ENCODE measurements at regions not wholly inside any gene's neighbourhood (a gene's known extent, or its start where the extent isn't known, plus 50 kb on each side); places are given as distances from the start of the nearest gene placed in this dataset.

DNA sequence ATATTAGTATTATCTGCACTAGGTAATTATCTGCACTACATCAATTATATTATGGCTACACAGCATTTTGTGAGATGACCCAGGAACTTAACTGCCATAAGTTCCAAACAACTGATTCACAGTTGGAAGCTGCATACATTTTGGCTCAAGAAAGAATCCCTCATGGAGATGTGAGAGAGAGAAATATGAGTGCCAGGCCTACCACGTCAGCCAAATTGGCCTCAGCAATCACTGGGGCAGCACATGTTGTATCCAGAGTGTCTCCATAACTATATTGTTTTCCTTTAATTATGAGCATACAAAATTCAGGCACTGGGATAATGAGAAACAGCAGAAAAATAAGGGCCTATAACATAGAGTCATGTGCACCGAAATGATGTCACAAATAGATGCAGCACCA, 174.2 kb upstream of the DMD start:
- H3K4me3 ChIP-seq (ENCODE audit: low read depth, low read length): no peak overlapping the region
- TF ChIP-seq, protein P1, sequence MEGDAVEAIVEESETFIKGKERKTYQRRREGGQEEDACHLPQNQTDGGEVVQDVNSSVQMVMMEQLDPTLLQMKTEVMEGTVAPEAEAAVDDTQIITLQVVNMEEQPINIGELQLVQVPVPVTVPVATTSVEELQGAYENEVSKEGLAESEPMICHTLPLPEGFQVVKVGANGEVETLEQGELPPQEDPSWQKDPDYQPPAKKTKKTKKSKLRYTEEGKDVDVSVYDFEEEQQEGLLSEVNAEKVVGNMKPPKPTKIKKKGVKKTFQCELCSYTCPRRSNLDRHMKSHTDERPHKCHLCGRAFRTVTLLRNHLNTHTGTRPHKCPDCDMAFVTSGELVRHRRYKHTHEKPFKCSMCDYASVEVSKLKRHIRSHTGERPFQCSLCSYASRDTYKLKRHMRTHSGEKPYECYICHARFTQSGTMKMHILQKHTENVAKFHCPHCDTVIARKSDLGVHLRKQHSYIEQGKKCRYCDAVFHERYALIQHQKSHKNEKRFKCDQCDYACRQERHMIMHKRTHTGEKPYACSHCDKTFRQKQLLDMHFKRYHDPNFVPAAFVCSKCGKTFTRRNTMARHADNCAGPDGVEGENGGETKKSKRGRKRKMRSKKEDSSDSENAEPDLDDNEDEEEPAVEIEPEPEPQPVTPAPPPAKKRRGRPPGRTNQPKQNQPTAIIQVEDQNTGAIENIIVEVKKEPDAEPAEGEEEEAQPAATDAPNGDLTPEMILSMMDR (conservative IDR thresholded peaks at IDR 0.05; ENCODE audit: low read depth, low read length): no peak
- DNase-seq (ENCODE audit: low read depth): no peak

- no peak for DNase-seq (ENCODE audit: low read depth)
- no peak overlapping the region for H3K4me3 ChIP-seq (ENCODE audit: low read depth, low read length)
- TF ChIP-seq, protein P1 (conservative IDR thresholded peaks at IDR 0.05; ENCODE audit: low read depth, low read length): no peak
These were observed 168.5 kb upstream of the DMD start for GRCh38 chrX:33379839-33380238.

GRCh38 chrX:33357606-33358005, 146.3 kb upstream of the DMD start:
- TF ChIP-seq, protein P1 (conservative IDR thresholded peaks at IDR 0.05; ENCODE audit: low read depth, low read length): no peak
- H3K4me3 ChIP-seq (ENCODE audit: low read depth, low read length): no peak overlapping the region
- no peak for DNase-seq (ENCODE audit: low read depth)

DNA sequence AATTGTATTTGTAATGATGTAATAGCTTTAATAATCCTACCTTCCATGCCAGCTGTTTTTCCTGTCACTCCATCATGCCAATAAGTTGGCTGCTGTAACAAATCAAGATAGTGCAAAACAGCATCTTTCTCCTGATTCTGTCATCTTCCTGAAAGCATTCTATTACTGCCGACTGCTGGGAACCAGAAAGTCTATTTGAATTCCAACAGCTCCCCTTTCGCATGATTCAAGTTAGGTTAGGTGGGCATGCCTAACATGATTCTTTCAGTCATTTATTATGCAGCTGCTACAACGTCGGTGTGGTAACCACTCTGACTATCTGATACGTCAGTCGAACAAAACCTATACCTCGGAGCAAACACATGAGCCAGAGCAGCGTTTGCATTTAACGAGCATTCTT, 127.9 kb upstream of the DMD start:
- TF ChIP-seq, protein P1 (conservative IDR thresholded peaks at IDR 0.05; ENCODE audit: low read depth, low read length): no peak
- H3K4me3 ChIP-seq (ENCODE audit: low read depth, low read length): no peak overlapping the region
- DNase-seq (ENCODE audit: low read depth): no peak

DNA sequence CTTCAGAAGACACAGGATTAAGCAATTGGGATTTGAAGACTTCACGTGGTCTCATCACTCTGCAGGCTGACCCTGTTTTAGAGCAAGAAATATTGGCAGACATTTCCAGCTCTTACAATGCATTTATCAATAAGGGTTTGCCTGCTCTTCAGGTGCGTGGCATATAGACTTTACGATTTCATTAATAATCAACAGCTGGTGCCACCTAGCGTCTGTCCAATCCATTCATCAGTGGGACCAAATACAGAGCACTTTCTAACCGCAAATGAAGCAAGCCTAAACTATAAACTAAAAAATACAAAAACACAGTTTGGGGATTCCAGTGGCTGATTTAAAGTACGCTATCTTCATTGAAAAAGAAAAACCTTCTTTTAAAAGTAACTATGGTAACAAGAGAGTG, 125.4 kb upstream of the DMD start:
- DNase-seq (ENCODE audit: low read depth): no peak
- no peak overlapping the region for H3K4me3 ChIP-seq (ENCODE audit: low read depth, low read length)
- TF ChIP-seq, protein P1 (conservative IDR thresholded peaks at IDR 0.05; ENCODE audit: low read depth, low read length): peak; percentile 36

GRCh38 chrX:33333271-33333670, 121.9 kb upstream of the DMD start:
- TF ChIP-seq, protein P1 (conservative IDR thresholded peaks at IDR 0.05; ENCODE audit: low read depth, low read length): no peak
- DNase-seq (ENCODE audit: low read depth): no peak
- no peak overlapping the region for H3K4me3 ChIP-seq (ENCODE audit: low read depth, low read length)

- H3K4me3 ChIP-seq (ENCODE audit: low read depth, low read length): no peak overlapping the region
- TF ChIP-seq, protein P1 (conservative IDR thresholded peaks at IDR 0.05; ENCODE audit: low read depth, low read length): no peak
- DNase-seq (ENCODE audit: low read depth): no peak
These were observed 119.4 kb upstream of the DMD start for GRCh38 chrX:33330798-33331197.
